ENCODE measurements at regions not wholly inside any gene's neighbourhood (a gene's known extent, or its start where the extent isn't known, plus 50 kb on each side); places are given as distances from the start of the nearest gene placed in this dataset.

DNA sequence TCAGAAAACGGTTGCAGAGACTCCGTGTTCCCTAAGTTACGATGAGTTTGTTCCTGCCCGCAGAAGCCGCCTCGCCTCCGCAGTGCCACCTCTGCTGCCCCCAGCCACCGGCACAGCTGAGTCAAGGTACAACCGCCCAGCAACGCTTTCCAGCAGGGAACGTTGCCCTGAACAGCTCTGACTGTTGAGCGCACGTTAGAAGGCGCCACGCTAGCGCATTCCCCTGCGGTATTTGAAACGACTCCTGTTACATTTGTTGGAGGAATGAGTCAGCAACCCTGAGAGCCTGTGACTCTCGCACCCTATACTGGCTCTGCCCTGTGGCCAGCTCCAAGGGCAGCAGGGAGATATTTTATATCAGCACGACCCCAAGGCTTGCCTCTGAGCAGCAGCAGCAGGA lies 302.8 kb downstream of the TEX29 start:
- TF ChIP-seq, protein P1, sequence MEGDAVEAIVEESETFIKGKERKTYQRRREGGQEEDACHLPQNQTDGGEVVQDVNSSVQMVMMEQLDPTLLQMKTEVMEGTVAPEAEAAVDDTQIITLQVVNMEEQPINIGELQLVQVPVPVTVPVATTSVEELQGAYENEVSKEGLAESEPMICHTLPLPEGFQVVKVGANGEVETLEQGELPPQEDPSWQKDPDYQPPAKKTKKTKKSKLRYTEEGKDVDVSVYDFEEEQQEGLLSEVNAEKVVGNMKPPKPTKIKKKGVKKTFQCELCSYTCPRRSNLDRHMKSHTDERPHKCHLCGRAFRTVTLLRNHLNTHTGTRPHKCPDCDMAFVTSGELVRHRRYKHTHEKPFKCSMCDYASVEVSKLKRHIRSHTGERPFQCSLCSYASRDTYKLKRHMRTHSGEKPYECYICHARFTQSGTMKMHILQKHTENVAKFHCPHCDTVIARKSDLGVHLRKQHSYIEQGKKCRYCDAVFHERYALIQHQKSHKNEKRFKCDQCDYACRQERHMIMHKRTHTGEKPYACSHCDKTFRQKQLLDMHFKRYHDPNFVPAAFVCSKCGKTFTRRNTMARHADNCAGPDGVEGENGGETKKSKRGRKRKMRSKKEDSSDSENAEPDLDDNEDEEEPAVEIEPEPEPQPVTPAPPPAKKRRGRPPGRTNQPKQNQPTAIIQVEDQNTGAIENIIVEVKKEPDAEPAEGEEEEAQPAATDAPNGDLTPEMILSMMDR (IDR thresholded peaks at IDR 0.05 in 8 of 11, conservative IDR thresholded peaks at IDR 0.05 in 3 of 11): no peak
- TF ChIP-seq POLR2A (IDR thresholded peaks at IDR 0.05) (no peak), POLR2AphosphoS5 (IDR thresholded peaks at IDR 0.05) (no peak)

All from spleen (tissue), 7 donors.